Activated CD4-positive, alpha-beta T cell treated with anti-CD3 and anti-CD28 coated beads for 1 hour (primary cell): ENCODE measurements at regions not wholly inside any gene's neighbourhood (a gene's known extent, or its start where the extent isn't known, plus 50 kb on each side); places are given as distances from the start of the nearest gene placed in this dataset.
"Not testable (repeated sequence)": the region's sequence is repeated elsewhere in the genome, so short reads cannot be mapped to it uniquely, and the experiment has no call there.

Experiments used
- DNase-seq: peaks from one replicate; pipeline ENCODE4 v3.0.0-alpha.2; 2020

DNA sequence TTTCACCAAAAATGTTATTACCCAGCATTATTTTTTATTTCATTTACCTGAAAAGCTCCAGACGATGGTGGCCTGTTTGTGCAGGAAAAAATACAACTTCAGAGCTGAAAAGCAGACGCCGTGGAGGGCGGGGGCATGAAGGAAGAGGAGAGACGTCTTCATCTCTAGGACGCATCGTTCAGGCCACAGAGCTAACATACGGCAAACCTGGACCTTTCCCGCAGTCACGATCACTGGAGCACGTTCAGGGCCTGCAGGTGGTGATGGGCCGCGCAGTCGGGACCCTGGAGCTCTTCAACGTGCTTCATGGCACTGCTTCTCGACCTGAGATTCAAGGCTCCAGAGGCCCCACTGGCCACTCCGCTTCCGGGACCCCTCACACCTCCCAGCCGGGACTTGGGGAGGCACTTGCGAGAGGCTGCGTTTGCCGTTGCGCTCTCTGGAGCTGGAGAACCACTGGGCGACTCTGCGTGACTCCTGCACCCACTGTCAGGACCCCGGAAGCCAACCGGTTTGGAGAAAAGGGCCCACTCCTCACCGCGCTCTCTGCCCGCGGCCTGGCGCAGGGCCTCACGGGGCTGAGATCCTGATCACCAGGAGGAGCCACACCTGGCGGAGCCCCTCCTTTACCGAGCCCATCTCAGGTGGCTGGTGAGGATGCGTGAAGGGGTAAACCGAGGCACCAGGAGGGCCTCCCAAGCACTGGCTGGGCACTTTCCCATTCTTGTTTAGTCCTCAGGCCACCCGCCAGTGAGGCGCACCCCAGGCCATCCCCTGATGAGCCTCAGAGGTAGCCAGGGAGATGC lies 164.4 kb upstream of the AFDN start:
- DNase-seq: no peak

DNA sequence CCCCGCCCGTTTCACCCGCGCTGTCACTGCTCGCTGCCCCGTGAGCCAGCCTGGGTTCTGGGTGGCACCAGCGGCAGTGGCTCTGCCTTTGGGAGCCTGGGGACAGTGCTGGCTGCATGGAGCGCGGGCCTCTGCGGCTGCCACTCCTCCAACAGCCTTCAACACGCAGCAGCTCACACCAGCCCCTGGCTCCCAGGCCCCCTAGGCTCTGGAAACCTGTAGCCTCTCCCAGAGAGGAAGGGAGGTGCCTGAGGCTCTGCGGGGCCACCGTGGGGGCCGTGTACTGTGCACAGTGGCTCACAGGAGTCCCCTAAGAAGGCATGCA lies 163.9 kb upstream of the AFDN start:
- DNase-seq: no peak

DNA sequence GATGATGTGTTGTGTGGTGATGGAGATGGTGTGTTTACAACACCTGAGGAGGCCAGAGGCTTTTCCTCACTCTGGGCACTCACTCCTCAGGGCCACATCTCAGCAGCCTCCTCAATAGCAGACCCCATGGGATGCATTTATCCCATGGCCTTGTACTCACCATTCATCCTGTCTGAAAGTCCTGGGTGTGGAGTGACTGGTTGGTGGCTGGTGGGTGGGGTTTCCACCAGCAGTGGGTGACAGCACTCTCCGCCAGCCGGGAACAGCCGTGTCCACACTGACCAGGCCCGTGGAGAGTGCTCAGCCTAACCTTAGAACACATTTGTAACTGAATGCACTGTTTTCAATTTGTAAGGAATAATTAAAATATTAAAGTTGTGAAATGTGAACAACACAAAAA lies 163.4 kb upstream of the AFDN start:
- no peak for DNase-seq

DNA sequence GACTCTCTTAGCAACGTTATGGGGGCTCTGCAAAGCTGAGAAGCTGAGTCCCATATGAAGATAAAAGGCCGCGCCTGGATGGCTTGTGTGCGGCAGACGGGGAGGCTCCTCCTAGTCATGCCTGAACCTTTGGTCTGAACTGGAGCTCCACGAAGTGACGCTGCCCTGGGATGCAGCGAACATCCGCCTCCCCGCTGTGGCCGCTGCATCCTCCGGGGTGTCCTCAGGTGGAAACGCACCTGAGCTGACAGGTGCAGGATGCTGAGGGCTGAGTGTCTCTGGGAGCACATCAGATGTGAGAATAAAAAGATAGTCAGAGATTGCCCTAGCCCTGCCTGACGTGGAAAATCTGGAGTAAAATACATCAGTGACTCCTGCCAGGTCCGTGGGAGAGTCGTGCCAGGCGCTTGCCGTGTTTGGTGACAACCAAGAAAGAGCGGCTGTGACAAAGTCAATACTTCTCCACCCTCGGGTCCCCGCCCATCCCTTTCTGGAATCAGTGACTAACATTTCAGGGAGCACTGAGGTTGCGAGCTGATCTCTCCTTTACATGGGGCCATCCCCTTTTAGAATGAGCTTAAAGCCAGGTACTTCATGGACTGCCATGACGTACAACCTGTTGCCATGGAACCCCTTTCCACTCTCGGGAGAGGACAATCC lies 162.8 kb upstream of the AFDN start:
- no peak for DNase-seq

DNA sequence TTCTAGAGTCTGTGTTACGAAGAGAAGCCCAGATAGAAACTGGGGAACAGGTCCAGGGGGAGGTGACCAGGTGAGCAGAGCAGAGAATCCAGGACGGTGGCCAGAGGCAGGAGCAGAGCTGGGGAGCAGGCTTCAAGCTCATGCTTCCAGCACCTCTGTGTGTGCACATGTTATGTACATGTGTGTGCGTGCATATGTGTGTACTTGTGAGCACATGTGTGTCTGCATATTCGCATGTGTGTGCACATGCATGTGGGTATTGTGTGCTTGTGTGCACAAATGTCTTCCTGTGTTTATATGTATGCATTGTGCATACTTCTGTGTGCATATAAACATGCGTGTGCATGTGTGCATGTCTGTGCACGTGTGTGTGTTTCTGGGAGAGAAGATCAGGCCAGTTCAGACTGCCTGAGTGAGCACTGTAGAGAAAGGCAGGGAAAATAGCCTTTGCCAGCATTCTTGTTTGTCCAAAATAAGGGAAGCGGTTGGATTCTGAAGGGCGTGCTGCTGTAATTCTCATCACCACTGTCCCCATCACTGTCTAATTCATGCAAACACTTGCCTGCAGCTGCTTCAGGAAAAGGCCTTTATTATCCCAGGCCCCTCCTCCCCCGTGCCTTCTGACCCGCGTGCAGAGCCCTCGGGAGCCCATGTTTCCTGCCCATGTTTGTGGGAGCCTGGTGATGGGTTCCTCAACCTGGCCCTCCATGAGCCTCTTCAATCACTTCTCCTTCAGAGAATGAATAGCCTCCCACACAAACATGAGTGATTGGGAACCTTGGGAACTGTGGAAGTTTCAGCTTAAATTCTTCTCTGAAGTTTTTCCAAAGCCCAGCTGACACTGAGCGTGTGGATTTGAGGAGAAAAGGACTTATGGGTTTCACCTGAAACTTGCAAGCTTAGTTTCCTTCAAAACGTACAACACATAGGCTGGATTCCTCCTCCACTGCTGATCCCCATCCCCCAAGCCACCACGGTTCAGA lies 161.7 kb upstream of the AFDN start:
- DNase-seq: no peak

DNA sequence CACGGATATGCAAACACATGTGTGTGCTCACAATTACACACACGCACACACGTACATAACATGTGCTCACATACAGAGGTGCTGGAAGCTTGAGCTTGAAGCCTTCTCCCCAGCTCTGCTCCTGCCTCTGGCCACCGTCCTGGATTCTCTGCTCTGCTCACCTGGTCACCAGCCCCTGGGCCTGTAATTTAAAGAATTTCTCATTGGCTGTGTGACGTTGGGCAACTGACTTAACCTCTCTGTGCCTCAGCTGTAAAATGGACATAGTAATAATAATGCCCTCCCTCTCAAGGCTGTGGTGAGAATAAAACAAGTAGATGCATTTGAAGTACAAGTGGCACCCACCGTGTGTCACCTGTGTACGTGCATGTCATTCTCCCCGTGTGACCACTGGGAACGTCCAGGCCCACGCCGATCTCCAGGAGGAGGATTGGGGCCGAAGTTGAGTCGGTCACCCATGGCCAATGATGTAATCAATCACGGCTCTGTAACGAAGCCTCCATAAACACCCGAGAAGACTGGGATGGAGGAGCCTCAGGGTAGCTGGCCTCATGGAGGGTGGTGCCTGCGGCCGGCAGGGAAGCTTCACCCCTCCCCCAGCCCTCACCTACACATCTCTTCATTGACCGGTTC lies 160.9 kb upstream of the AFDN start:
- no peak for DNase-seq

DNA sequence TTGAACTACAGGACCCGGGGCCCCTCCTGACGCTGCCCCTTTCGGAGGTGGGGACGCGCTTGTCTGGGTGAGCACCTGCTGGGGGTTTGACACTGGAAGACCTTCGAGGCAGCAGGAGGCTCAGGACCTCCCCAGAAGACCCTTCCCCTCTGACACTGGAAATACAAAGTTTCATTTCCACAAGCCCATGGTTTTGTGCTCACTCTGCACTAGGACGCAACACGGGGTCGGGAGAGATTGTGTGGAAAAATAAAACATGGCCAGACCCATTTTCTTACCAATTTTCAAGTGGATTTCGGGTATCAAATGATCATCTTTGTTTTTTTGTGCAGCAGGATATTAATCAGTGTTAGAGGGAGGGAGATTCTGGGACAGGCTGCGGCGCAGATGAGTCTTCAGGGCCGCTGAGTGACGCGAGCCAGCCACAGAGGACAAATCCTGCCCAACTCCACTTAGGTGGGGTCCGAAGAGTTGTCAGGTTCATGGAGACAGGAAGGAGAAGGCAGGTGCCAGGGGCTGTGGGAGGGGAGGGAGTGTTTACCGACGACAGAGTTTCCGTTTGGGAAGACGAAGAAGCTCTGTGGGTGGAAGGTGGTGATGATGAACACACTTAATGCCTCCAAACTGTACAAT lies 160.0 kb upstream of the AFDN start:
- no peak for DNase-seq

DNA sequence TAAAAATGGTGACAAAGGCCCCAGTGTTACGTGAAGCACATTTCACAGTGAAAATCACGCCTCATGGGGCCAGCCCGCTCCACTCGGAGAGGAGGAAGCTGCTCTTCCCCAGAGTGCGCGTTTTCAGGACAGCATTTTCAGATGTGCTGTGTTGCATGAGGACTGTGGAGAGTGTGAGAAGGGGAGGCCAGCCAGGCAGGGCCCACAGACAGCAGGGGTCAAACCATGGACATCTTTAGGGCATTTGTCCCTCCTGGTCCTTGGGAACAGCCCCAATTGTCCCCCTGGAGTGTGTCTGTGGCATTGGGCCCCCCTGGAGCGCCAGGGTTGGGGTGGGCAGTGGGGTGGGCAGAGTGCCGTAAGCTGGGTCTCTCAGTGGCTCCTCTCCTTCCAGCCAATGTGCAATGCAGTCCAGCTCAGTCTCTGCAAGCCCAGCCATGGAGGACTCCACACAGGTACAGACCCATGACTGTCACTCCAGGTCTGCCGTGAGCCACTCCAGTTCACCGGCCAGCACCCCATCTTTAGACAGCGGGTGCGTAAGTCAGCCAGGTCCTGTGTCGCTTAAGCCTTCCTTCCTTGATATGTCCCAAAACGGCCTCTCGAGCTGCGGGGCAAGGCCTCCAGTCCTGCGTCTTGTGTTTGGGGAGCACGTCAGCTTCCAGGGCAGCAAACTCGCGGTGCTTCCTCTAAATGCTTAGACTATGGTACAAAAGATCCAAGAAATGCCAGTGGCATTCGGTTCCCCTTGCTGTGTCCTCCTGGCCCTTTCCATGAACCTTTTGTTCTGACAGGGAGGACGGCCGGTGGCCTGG lies 159.3 kb upstream of the AFDN start:
- no peak for DNase-seq

DNA sequence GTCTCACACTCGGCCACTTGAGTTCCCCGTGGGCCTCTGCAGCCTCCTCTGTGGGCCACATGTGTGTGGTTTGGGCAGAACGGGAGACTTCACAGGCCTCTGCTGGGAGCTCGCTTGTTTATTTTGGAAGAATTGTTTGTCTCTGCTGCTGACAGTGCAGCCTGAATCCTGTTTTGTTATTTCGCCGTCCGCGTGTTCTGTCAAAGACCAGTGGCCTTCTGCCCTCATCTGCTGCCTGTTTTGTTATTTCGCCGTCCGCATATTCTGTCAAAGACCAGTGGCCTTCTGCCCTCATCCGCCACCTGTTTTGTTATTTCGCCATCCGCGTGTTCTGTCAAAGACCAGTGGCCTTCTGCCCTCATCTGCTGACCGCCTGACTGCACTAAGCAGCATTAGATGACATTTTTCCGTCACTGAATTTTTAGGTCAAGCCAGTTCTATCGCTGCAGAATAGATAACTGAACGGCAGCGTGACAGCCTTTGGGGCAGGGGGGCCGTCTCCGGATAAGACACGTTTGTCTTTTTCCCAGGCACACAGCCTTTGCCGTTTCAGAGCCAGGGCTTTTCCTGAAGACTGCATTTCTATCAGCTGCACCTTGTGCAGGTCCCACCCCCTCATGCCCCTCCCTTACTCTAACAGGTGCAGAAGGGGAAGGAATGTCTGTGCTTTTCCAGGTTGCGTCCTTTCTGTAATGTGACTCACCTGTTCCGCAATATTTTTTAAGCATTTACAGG lies 158.5 kb upstream of the AFDN start:
- DNase-seq: no peak

DNA sequence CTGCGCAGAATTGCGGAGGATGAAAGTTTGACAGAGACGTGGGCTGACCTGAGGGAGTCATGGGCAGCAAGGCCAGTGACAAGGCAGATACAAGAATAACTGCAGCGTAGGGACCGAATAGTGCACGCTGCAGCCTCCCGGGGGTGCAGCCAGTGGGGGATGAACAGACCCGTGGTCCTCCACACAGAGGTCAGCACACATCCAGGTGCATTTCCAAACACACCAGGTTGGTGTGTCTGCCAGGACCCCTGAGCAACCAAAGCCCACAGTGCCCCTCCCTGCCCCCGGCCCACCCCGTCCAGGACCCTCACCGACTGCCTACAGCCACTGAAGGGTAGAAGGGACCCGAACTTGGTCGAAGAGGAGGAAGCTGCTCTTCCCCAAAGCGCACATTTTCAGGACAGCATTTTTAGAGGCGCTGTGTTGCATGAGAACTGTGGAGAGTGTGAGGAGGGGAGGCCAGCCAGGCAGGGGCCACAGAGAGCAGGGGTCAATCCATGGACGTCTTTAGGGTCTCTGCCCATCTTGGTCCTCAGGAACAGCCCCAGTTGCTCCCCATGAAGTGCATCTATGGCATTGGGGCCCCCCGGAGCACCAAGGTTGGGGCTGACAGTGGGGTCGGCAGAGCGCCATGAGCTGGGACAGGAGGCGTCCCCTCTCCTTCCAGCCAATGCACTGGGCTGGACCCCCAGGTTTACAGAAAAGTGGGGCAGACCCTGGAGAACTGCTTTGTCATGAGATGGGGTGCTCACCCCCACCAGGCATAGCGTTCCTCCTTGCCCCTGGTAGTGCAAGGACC lies 157.8 kb upstream of the AFDN start:
- no peak for DNase-seq

DNA sequence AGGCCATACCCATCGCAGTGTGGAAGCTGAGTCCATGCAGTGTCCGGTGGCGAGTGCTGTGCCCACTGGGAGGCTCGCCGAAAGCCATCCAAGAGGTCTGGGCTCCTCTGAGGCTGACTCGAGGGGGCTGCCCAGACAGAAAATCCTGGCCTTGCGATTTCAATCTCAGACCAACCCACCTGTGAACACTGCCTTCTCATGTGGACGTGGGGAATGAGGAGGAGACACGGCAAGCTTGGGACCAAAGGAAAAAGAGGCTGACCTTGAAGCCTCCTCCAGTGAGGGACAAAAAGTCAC lies 157.2 kb upstream of the AFDN start:
- no peak for DNase-seq

DNA sequence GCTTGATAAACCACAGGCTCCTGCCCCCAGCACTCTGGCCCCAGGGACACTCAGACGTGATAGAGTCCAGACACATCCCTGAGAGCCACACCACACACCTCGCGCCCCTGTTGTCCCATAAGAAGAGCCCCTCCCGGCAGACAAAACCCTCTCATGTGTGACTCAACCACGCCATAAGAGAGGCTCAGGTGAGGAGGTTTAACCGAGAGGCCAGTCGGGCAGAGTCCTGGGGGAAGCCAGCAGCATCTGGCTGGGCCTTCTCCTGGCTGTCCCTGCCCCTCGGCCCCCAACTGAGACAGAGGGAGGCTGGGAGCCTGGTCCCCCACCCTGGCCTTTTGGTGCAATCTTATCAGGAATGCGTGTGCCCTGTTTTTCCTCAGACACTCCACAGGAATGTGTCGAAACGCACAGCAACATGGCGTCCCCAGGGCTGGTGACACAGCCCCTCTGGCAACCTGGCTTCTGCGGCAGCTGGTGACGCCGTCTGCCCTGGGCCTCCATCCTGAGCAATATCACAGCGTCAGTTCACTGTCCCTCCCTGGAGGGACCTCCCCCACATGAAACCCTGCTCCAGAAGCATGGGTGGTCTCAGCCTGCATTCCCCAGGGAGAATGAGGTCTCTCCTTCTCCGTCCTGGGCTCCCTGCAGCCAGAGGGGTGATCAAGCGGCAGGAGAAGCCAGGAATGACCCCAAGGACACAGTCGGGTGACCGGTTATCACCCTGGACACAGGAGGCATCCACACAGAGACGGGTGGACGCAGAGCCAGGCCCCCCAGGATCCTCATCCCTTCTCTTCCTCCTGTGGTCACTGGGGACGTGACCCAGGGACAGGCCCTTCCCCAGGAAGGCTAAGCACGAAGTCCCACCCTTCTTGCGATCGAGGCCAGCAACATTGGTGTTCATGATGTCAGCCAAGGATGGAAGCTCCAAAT lies 156.6 kb upstream of the AFDN start:
- DNase-seq: no peak

DNA sequence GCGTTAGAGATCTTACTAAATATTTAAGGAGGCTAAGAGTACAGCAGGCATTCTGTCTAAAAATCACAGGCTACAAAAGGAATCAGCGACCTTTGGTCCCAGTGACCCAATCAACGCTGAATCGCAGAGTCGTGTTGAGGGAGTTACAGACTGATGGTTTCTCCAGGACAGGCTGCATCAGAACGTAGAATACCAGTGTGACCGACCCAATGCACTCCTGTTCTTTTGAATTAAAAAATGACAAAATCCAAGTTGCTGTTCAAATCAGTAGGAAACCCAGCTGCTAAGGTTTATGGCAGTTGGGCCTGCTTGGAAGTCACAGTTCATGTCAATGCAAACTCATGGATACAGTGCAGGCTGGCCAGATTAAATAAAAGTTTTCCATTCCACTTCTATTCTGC lies 155.8 kb upstream of the AFDN start:
- DNase-seq: no peak

DNA sequence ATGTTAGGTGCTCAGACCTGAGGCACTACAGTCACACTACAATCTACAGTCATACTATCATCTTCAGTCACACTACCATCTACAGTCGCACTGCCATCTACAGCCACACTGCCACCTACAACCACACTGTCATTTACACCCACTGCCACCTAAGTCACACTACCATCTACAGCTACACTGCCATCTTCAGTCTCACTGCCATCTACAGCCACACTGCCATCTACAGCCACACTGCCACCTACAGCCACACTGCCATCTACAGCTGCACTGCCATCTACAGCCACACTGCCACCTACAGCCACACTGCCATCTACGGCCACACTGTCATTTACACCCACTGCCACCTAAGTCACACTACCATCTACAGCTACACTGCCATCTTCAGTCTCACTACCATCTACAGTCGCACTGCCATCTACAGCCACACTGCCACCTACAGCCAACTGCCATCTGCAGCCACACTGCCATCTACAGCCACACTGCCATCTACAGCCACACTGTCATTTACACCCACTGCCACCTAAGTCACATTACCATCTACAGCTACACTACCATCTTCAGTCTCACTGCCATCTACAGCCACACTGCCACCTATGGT lies 155.2 kb upstream of the AFDN start:
- not testable (repeated sequence) for DNase-seq

DNA sequence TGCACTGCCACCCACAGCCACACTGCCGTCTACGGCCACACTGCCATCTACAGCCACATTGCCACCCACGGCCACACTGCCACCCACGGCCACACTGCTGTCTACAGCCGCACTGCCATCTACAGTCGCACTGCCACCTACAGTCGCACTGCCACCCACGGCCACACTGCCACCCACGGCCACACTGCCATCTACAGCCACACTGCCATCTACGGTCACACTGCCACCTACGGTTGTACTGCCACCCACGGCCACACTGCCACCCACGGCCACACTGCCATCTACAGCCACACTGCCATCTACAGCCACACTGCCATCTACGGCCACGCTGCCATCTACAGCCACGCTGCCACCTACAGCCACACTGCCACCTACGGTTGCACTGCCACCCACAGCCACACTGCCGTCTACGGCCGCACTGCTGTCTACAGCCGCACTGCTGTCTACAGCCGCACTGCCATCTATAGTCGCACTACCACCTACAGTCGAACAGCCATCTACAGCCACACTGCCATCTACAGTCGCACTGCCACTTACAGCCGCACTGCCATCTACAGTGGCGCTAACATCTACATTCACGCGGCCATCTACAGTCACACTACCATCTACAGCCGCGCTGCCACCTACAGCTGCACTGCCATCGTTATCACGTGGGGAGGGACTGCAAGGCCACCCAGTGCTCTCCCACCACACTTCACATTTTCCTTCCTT lies 154.6 kb upstream of the AFDN start:
- no peak for DNase-seq

DNA sequence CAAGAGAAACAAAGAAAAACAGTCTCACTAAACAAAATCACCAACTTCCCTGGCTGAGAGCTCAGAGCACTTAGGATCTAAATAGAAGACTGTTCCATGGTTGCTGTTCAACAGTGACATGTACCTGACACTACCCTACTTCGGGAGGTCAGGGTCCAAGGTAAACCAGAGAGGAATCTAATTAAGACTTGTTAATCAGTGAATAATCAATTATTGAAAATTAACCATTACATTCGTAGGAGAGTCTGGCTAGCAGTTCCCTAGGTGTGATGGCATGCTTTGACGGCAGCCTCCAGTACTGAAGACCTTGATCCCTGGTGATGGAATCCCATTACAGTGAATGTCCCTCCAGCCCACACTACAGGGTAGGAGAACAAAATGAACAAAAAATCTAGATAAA lies 154.0 kb upstream of the AFDN start:
- DNase-seq: no peak

DNA sequence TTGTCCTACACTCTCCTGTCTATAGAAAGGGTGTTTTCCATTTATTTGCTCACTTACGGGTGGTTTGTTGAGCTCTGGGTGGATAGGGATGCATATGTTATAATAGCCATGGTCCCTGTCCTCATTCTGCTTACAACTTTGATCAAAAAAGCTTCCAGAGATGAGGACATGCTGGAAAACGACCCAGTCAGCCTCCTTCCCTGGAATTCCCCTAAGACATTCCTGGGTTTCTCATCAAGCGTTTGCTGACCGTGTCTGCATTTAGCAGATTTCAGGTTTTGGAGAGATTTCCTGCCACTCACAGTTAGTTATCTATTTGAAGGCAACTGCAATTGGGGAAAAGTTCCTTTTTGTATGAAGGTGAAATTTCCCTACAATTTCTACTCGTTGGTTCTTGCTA lies 152.8 kb upstream of the AFDN start:
- DNase-seq: no peak

DNA sequence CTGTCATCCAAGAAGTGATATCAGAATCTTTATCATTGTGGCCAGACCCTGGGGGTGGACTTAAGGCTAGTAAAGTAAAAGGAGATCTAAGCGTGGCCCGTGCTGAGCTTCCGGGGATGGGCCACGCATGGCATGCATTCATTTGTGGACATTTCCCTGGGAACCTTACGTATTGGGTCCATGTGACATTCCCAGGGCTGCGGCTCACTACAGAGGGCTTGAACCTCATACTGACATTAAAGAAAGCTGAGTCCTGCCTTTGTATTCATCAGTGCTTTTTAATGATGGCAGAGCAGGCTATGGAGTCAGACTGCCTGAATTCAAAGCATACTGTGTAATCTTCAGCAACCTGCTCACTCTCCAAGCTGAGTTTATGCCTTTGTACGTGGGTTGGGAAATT lies 152.2 kb upstream of the AFDN start:
- no peak for DNase-seq
